Erythroblast (primary cell): ENCODE measurements at regions not wholly inside any gene's neighbourhood (a gene's known extent, or its start where the extent isn't known, plus 50 kb on each side); places are given as distances from the start of the nearest gene placed in this dataset.
"Not testable (repeated sequence)": the region's sequence is repeated elsewhere in the genome, so short reads cannot be mapped to it uniquely, and the experiment has no call there.

ENCODE experiments used
- GATA1 ChIP-seq: IDR thresholded peaks from 2 replicates; pipeline ENCODE4 v1.6.1; 2011; ENCODE audit warnings: low read depth, mild to moderate bottlenecking, control low read depth, low read length, moderate library complexity
- POLR2A ChIP-seq: IDR thresholded peaks from 2 replicates; pipeline ENCODE4 v1.6.1; 2011; ENCODE audit warnings: mild to moderate bottlenecking, low read length

DNA sequence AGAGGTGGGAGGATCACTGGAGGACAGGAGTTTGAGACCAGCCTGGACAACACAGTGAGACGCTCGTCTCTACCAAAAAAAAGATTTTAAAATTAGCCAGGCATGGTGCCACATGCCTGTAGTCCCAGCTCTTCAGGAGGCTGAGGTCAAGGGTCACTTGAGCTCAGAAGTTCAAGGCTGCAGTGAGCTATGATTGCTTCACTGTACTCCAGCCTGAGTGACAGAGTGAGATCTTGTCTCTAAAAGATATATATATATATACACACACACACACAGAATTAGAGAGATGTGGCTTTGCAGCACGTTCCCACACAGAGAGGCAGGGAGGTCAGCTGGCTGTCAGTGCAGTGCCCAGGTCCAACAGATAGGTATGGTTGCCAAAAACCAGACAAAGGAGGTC lies 363.4 kb downstream of the BCL2L11 start:
- TF ChIP-seq POLR2A, GATA1: not testable (repeated sequence)
